HG02970 (cell line): ENCODE measurements at regions not wholly inside any gene's neighbourhood (a gene's known extent, or its start where the extent isn't known, plus 50 kb on each side); places are given as distances from the start of the nearest gene placed in this dataset.

ENCODE experiments used
- ATAC-seq: cut with Tn5 transposase; IDR thresholded peaks from one replicate; pipeline ENCODE4 v1.9.1; 2021; ENCODE audit warnings: mild to moderate bottlenecking, moderate library complexity, moderate number of reproducible peaks; ENCODE audit not compliant: unreplicated experiment, low FRiP score

- ATAC-seq, result no peak
These were observed 503.8 kb downstream of the NPHP4 start for GRCh38 chr1:5488448-5488847.

- no peak for ATAC-seq
These were observed 506.1 kb downstream of the NPHP4 start for GRCh38 chr1:5485968-5486696.

DNA sequence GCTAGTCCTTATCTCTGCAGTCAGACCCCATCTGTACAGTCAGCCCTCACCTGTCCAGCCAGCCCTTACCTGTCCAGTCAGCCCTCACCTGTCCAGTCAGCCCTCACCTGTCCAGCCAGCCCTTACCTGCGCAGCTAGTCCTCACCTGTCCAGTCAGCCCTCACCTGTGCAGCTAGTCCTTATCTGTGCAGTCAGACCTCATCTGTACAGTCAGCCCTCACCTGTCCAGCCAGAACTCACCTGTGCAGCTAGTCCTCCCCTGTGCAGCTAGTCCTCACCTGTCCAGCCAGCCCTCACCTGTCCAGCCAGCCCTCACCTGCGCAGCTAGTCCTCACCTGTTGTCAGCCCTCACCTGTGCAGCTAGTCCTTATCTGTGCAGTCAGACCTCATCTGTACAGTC lies 506.8 kb downstream of the NPHP4 start:
- ATAC-seq, result no peak

- no peak for ATAC-seq
These were observed 507.6 kb downstream of the NPHP4 start for GRCh38 chr1:5484451-5485165.

GRCh38 chr1:5481889-5482288 lies 510.3 kb downstream of the NPHP4 start:
- ATAC-seq, result no peak

DNA sequence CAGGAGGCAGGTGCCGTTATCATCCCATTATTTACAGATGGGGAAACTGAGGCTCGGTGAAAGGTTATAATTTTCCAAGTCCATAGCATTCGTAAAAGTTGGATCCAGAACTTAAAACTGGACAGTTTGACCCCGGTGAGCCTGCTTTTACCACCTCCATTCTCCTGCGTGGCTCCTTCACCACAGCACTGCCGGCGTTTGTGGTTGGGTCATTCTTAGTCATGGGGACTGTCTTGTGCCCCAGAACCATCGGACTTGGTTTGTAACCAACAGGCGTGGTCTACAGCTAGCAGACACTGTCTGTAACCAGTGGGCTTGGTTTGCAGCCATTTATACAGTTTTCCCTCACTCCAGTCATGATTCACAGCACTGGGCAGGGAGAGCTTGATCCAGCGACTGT lies 511.3 kb downstream of the NPHP4 start:
- ATAC-seq, result no peak

DNA sequence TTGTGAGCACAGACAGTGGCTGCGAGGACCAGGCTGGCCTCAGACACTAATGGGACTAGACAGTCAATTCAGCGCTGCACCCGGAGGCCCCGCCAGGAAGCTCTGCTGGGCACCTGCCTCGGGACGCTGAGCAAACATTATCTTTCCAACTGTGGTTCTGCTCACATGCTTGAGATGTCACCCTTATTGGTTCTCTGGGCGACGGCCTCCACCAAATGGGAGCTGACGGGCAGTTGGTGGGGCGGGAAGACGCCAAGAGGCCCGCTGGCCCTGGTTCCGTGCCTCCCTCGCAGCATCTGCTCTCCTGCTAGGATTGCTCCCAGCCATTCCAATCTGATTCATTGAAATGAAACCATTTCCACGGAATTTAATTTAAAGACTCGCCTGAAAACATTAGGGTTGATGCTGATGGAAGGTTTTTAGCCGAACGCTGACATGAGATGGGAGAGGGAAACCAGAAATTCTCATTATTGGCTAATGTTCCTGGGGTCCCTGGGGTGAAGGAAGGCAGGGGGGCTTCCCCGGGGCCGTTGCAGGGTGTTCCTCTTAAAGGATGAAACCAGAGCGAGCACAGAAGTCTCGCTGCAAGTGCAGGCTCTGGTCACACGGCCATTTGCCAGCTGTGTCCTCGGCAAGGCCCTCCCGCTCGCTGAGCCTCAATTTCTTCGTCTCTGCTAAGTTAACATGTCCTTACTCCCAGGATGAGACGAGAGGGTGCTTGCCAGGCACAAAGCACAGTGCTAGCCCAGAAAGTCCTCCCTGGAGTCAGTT lies 512.2 kb downstream of the NPHP4 start:
- ATAC-seq, result no peak

DNA sequence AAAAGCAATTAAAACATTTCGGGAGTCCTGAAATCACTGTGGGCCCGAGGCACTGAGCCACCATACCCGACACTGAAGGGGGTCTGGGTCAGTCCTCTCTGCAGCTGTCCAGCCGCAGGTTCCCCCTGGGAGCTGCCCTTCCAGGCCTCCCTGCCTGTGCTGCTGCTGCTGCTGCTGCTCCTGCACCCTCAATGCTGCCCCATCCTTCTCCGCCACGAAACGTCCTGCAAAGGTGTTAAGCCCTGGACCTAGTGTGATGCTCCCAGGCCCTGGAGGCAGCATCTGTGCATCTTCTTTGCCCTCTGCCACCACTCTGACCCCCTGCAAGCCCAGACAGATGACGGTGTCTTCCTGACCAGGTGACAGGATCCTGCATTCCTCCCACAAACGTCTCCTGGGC lies 513.3 kb downstream of the NPHP4 start:
- no peak for ATAC-seq

DNA sequence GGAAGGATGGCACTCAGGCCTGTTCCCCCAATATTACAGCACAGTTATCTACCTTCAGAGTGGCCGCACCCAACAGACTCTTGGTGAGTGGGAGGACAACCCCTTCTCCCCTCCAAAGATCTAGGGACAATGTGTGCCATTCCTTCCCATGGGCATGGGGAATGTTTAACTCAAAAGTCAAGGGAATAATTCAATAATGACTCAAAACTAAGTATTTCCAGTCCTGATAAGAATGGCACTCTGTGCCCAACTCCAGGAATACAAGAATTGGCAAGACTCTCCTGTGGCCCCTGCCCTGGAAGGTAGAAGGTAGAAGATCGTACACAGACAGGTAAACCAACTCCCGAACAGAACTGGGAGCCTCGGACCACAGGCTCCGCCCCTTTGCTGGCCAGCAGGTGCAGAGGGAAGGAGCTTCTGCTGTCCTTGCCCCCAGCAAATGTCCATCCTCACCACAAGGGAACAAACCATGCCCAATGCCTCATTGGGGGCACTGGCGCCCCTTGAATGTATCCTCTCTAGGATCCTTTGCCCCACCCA lies 514.0 kb downstream of the NPHP4 start:
- no peak for ATAC-seq

DNA sequence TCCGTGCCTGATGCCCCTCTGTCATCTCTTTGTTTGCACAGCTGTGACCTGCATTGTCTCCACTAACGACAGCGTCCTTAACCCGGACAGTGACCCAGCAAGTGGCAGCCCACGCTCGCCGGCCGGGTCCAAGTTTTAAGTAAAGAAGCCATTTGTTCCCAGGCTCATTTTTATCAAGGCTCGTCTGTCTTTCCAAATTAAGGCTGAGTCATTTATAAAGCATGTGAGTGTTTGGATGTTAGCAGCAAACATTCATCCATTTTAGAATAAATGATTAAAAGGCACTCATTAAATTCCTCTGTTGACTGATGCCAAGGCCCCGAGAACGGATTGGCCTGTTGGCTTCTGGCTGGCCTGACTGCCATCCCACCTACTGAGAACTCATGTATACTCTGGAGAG lies 514.5 kb downstream of the NPHP4 start:
- ATAC-seq, result no peak

DNA sequence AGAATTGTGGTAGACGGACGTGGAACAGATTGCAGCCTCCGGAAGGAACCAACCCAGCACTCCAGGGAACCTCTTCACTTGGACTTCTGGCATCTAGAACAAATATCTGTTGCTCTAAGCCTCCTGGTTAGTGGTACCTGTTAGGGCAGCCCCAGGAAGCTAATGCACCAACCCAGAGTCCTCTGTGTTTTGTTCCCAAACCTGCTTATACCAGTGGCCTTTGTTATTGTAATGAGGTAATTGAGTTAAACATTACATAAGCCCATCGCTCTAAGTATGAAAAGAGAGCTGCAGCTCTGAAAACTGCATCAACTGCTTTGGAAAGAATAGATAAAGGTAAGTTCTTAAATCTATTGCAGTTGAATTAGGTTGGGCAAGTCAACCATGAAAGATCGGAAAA lies 516.7 kb downstream of the NPHP4 start:
- no peak for ATAC-seq

DNA sequence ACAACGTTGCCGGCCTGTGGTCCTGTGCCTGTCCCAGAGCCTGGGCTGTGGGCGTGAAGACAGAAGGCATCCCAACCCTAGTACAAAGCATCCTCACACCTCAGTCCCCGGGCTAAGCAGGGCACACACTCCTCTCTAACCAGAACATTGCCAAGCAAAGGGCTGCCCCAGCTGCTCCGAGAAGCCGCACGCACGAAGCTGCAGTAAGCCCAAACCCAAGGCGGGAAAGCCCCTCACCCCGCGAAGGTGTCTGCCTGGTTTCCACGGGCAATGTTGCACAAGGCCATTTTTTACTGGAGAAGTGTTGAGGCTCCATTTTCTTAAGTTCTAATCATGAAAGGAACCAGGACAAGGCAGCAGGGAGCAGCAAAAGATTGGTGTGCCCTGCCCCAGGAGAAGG lies 519.0 kb downstream of the NPHP4 start:
- no peak for ATAC-seq

DNA sequence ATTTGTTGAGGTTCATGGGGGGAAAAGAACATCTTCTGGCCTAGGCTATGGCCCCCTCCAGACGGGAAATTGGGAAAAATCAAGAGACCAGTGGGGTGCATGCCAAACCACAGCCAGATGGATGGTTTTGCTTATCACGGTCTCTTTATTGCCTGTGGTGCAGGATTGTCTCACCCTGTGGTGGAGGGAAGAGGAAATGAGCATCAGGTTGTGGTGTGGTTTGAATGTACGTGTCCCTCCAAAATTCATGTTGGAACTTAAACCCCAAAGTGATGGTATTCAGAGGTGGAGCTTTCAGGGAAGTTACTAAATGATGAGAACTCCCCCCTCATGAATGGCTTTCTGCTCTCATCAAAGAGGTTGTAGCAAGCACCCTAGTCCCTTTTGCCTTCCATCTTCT lies 525.7 kb downstream of the NPHP4 start:
- no peak for ATAC-seq

GRCh38 chr1:5465281-5465711 lies 526.9 kb downstream of the NPHP4 start:
- ATAC-seq, result no peak

- no peak for ATAC-seq
These were observed 527.9 kb downstream of the NPHP4 start for GRCh38 chr1:5464366-5464765.

DNA sequence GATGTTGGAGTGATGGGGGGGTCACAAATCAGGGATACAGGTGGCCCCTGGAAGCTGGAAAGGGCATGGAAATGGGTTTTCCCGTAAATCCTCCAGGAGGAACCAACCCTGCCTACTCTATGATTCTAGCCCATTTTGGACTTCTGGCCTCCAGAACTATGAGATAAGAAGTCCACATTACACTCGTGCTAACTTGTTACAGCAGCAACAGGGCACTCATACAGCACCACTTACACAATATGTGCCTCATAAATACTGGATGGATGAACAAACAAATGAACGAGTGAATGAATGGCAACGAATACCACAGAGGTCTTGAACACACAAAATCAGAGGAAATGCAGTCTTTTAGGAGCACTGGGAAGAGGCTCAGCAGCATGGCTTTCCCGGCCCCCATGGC lies 531.3 kb downstream of the NPHP4 start:
- ATAC-seq, result no peak

DNA sequence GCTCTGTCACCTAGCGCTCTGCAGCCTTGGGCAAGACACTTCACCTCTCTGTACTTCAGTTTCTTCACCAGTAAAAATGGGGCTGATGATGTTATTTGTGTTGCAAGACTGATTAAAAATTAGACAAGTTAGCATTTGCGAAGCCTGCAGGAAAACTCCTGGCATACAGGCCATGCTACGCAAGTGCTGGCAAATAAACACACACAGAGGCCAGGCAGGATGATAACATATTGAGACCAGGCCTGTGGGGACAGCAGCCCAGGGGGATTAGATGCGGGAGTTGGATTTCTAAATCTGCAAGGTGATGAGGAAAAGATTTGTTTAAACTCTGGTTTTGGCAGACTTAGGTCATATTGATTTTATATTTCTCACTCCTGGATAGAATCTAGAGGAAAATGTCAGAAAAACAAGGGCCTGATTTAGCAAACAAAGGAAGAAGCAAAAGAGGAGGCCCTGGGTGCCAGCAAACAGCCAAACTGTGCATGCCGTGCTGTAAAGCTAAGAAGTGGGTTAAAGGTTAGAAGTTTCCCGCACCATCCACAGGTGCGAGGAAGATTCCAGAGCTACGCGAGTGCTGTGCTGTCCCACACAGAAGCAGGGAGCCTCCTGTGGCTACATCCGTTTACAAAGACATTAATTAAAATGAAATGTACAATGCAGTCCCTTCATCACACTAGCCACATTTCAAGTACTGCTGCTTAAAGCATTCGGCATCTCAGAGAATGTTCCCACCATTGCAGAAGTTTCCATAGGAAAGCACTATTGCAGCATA lies 532.2 kb downstream of the NPHP4 start:
- ATAC-seq, result no peak

GRCh38 chr1:5458248-5458647 lies 534.0 kb downstream of the NPHP4 start:
- ATAC-seq, result no peak

DNA sequence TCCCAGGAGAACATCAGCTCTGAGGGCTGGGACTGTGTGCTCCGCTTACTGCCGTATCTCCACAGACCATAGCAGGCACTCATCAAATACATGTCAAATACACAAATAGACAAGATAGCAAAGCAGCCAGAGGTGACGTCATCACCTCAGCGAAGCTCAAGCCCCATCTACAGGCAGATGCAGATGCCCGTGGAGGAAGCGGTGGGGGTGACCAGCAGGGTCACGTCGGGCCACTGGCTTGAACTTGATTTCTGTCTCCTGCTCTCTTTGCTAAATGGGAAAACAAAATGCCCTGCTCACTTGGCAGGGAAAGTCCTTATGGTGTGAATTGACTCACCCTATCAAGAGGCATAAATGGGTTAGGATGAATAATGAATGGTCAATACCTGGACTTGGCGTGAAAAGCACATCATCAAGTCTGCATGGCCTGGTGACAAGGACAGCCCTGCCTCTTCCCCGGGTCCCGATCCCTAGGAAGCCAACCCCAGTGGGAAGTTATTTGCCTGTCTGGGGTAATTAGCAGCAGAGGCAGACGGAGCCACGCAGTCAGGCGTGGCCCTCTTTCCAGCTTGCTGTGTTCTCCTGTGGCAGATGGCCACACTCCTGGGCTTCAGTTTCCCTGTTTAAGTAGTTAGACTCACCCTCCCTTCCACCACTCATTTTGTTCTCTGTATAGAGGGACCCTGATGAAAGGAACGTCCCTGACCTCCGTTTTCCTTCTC lies 536.0 kb downstream of the NPHP4 start:
- no peak for ATAC-seq

DNA sequence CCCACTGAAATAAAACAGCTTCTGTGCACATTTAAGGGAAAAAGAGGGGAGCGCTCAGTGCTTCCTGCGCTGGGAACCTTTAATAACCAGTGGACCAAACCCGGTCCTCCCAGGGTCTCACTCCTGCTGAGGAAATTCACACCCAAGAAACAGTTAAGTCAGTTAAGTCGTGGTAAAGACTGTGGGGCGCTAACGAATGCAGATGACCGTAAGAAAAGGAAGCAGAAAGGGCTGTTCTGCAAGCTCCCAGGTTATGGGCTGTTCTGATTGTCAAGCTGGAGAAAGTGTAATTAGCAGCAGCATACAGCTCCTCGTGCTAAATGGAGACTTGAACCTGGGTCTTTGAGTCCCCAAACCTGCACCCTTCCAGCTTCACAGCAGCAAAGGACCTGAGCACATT lies 536.6 kb downstream of the NPHP4 start:
- ATAC-seq, result no peak
